ENCODE measurements at regions not wholly inside any gene's neighbourhood (a gene's known extent, or its start where the extent isn't known, plus 50 kb on each side); places are given as distances from the start of the nearest gene placed in this dataset.

DNA sequence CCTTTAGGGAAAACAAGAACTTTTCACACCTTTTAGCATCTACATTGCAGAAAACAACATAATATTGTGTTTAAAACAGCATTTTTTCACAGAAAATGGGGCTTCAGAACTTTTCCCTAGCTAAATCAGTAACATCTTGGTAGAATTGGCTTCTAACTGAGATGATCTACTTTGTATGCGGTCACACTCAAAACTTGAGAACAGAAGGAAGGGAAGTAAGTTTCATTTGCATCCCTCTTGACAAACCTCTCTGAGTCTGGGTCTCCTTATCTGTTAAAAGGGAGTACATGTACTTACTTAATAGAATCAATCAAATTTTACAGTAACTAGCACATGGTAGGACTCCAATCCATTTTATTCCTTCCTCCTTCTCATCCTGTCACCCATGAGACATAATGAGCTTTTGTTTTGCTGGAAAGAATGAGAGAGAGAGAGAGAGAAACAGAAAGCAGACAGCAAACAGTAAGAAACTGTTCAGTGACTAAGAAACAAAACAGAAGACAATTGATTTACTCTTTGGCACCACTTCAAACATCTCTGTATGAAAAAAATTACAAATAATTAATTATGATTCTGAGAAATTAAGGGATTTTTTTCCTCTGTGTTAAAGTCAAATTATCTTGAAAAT is 387.3 kb downstream of the SATB2 start:
- Histone ChIP-seq H3K4me1 (ENCODE audit: control insufficient read depth in 2 of 2, insufficient read depth in 2 of 2, low read length in 2 of 2) (no peaks in the 10 kb centered on the region), H3K27me3 (replicated peaks in 1 of 4; ENCODE audit: control extremely low read depth in 1 of 4, control insufficient read depth in 3 of 4, insufficient read depth in 4 of 4, low read length in 3 of 4) (no peaks in the 10 kb centered on the region), H3K79me2 (ENCODE audit: control insufficient read depth, insufficient read depth, low read length) (no peaks in the 10 kb centered on the region), H4K20me1 (ENCODE audit: control insufficient read depth, insufficient read depth, low read length, poor library complexity, severe bottlenecking) (no peaks in the 10 kb centered on the region), H3K9me3 (ENCODE audit: control extremely low read depth in 1 of 3, control insufficient read depth in 2 of 3, insufficient read depth in 1 of 3, low read length in 2 of 3) (peaks cover 0 to 1% (median 0%) of the 10 kb centered on the region in 3 donors), H3K4me2 (replicated peaks; ENCODE audit: low read depth, low read length, poor library complexity, severe bottlenecking) (no peak overlapping the region), H3K9ac (ENCODE audit: low read length) (no peak overlapping the region), H2AFZ (ENCODE audit: insufficient read depth, low read depth, low read length, poor library complexity, severe bottlenecking) (no peak overlapping the region), H3K4me3 (ENCODE audit: control extremely low read depth in 1 of 5, extremely low read depth in 1 of 5, insufficient read depth in 1 of 5, low read depth in 2 of 5, low read length in 4 of 5) (no peak overlapping the region), H3K27ac (ENCODE audit: low read length in 2 of 2) (no peak overlapping the region), H3K36me3 (replicated peaks in 1 of 2; ENCODE audit: control extremely low read depth in 1 of 2, control insufficient read depth in 1 of 2, extremely low read depth in 1 of 2, insufficient read depth in 2 of 2, low read length in 1 of 2) (no peaks in the 10 kb centered on the region)
- no peaks in the 10 kb centered on the region for H3K4me1 Mint-ChIP-seq
- intact Hi-C loops (cut with micrococcal nuclease), result no loop called here
- no CpG with 5 or more reads among the region's 1 CpG for WGBS (ENCODE audit: insufficient coverage)
- DNase-seq (no peak), ATAC-seq (ENCODE audit: low read depth) (no peak)
- no peaks in the 10 kb centered on the region for H3K27me3 Mint-ChIP-seq
- H3K27ac Mint-ChIP-seq, result no peak overlapping the region
- TF ChIP-seq EZH2 (IDR thresholded peaks at IDR 0.05; ENCODE audit: borderline replicate concordance, insufficient read depth, low read depth, low read length, poor library complexity, severe bottlenecking), result no peak
- TF ChIP-seq, protein P1, sequence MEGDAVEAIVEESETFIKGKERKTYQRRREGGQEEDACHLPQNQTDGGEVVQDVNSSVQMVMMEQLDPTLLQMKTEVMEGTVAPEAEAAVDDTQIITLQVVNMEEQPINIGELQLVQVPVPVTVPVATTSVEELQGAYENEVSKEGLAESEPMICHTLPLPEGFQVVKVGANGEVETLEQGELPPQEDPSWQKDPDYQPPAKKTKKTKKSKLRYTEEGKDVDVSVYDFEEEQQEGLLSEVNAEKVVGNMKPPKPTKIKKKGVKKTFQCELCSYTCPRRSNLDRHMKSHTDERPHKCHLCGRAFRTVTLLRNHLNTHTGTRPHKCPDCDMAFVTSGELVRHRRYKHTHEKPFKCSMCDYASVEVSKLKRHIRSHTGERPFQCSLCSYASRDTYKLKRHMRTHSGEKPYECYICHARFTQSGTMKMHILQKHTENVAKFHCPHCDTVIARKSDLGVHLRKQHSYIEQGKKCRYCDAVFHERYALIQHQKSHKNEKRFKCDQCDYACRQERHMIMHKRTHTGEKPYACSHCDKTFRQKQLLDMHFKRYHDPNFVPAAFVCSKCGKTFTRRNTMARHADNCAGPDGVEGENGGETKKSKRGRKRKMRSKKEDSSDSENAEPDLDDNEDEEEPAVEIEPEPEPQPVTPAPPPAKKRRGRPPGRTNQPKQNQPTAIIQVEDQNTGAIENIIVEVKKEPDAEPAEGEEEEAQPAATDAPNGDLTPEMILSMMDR (IDR thresholded peaks at IDR 0.05), result no peak
- CTCF ChIA-PET, result no interaction called here
- POLR2A ChIA-PET, result no interaction called here
- peaks cover under 1% of the 10 kb centered on the region for H3K9me3 Mint-ChIP-seq (ENCODE audit: insufficient read depth)
- no peak overlapping the region for H3K4me3 Mint-ChIP-seq

DNA sequence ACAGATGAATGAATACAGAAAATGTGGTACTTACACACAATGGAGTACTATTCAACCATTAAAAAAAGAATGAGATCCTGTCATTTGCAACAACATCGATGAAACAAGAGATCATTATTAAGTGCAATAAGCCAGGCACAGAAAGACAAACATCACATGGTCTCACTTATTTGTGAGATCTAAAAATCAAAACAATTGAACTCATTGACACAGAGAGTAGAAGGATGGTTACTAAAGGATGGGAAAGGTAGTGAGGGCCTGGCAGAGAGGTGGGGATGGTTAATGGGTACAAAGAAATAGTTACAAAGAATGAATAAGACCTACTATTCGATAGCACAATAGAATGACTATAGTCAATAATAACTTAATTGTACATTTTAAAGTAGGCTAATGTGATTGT is 393.5 kb downstream of the SATB2 start:
- TF ChIP-seq, protein P1 (IDR thresholded peaks at IDR 0.05), result no peak
- no peak for TF ChIP-seq EZH2 (IDR thresholded peaks at IDR 0.05; ENCODE audit: borderline replicate concordance, insufficient read depth, low read depth, low read length, poor library complexity, severe bottlenecking)
- no peak overlapping the region for H3K27ac ChIP-seq (ENCODE audit: low read length in 2 of 2)
- ChIA-PET CTCF (no interaction called here), POLR2A (no interaction called here)
- no peaks in the 10 kb centered on the region for H3K36me3 ChIP-seq (replicated peaks in 1 of 2; ENCODE audit: control extremely low read depth in 1 of 2, control insufficient read depth in 1 of 2, extremely low read depth in 1 of 2, insufficient read depth in 2 of 2, low read length in 1 of 2)
- no peaks in the 10 kb centered on the region for H4K20me1 ChIP-seq (ENCODE audit: control insufficient read depth, insufficient read depth, low read length, poor library complexity, severe bottlenecking)
- Mint-ChIP-seq H3K27me3 (no peaks in the 10 kb centered on the region), H3K4me3 (no peak overlapping the region), H3K9me3 (ENCODE audit: insufficient read depth) (peaks cover 4% of the 10 kb centered on the region), H3K27ac (no peak overlapping the region), H3K4me1 (no peaks in the 10 kb centered on the region)
- H3K79me2 ChIP-seq (ENCODE audit: control insufficient read depth, insufficient read depth, low read length), result no peaks in the 10 kb centered on the region
- H3K9ac ChIP-seq (ENCODE audit: low read length), result no peak overlapping the region
- H3K9me3 ChIP-seq (ENCODE audit: control extremely low read depth in 1 of 3, control insufficient read depth in 2 of 3, insufficient read depth in 1 of 3, low read length in 2 of 3), result no peaks in the 10 kb centered on the region
- intact Hi-C loops (cut with micrococcal nuclease), result no loop called here
- no peak overlapping the region for H3K4me2 ChIP-seq (replicated peaks; ENCODE audit: low read depth, low read length, poor library complexity, severe bottlenecking)
- no peak overlapping the region for H2AFZ ChIP-seq (ENCODE audit: insufficient read depth, low read depth, low read length, poor library complexity, severe bottlenecking)
- no CpG with 5 or more reads among the region's 2 CpGs for WGBS (ENCODE audit: insufficient coverage)
- ATAC-seq (ENCODE audit: low read depth), result no peak
- no peaks in the 10 kb centered on the region for H3K4me1 ChIP-seq (ENCODE audit: control insufficient read depth in 2 of 2, insufficient read depth in 2 of 2, low read length in 2 of 2)
- no peak for DNase-seq
- H3K27me3 ChIP-seq (replicated peaks in 1 of 4; ENCODE audit: control extremely low read depth in 1 of 4, control insufficient read depth in 3 of 4, insufficient read depth in 4 of 4, low read length in 3 of 4), result no peaks in the 10 kb centered on the region
- no peak overlapping the region for H3K4me3 ChIP-seq (ENCODE audit: control extremely low read depth in 1 of 5, extremely low read depth in 1 of 5, insufficient read depth in 1 of 5, low read depth in 2 of 5, low read length in 4 of 5)
